ENCODE measurements at regions not wholly inside any gene's neighbourhood (a gene's known extent, or its start where the extent isn't known, plus 50 kb on each side); places are given as distances from the start of the nearest gene placed in this dataset.

GRCh38 chr15:77719450-77719849, 86.7 kb upstream of the LINGO1 start:
- H3K36me3 ChIP-seq (replicated peaks; ENCODE audit: insufficient read depth, low read length): no peaks in the 10 kb centered on the region
- TF ChIP-seq EZH2phosphoT487 (IDR thresholded peaks at IDR 0.05; ENCODE audit: low read length) (no peak), EZH2 (optimal IDR thresholded peaks at IDR 0.05; ENCODE audit: low read depth, low read length) (no peak)
- TF ChIP-seq, protein P1, sequence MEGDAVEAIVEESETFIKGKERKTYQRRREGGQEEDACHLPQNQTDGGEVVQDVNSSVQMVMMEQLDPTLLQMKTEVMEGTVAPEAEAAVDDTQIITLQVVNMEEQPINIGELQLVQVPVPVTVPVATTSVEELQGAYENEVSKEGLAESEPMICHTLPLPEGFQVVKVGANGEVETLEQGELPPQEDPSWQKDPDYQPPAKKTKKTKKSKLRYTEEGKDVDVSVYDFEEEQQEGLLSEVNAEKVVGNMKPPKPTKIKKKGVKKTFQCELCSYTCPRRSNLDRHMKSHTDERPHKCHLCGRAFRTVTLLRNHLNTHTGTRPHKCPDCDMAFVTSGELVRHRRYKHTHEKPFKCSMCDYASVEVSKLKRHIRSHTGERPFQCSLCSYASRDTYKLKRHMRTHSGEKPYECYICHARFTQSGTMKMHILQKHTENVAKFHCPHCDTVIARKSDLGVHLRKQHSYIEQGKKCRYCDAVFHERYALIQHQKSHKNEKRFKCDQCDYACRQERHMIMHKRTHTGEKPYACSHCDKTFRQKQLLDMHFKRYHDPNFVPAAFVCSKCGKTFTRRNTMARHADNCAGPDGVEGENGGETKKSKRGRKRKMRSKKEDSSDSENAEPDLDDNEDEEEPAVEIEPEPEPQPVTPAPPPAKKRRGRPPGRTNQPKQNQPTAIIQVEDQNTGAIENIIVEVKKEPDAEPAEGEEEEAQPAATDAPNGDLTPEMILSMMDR (IDR thresholded peaks at IDR 0.05; ENCODE audit: low read length): no peak
- H3K4me2 ChIP-seq (ENCODE audit: low read depth, low read length): no peak overlapping the region
- no peak overlapping the region for H3K27ac ChIP-seq (ENCODE audit: low read length)
- no peaks in the 10 kb centered on the region for H3K4me1 ChIP-seq (ENCODE audit: low read length)
- no peaks in the 10 kb centered on the region for H3K9me3 ChIP-seq (replicated peaks; ENCODE audit: insufficient read depth, low read length)
- H3K27me3 ChIP-seq (replicated peaks; ENCODE audit: insufficient read depth, low read length): peaks cover 69% of the 10 kb centered on the region
- H3K9me2 ChIP-seq (replicated peaks; ENCODE audit: insufficient read depth, low read length): no peaks in the 10 kb centered on the region
- no peaks in the 10 kb centered on the region for H3K79me2 ChIP-seq (ENCODE audit: low read length)
- no peak overlapping the region for H3K9ac ChIP-seq (ENCODE audit: low read length)
- no peak overlapping the region for H3K4me3 ChIP-seq (ENCODE audit: low read length)
- no peaks in the 10 kb centered on the region for H3F3A ChIP-seq (ENCODE audit: insufficient read depth, low read length)
- DNase-seq: no peak
- no peaks in the 10 kb centered on the region for H4K20me1 ChIP-seq (ENCODE audit: insufficient read depth, low read length)
- H2AFZ ChIP-seq (ENCODE audit: low read length): no peak overlapping the region

DNA sequence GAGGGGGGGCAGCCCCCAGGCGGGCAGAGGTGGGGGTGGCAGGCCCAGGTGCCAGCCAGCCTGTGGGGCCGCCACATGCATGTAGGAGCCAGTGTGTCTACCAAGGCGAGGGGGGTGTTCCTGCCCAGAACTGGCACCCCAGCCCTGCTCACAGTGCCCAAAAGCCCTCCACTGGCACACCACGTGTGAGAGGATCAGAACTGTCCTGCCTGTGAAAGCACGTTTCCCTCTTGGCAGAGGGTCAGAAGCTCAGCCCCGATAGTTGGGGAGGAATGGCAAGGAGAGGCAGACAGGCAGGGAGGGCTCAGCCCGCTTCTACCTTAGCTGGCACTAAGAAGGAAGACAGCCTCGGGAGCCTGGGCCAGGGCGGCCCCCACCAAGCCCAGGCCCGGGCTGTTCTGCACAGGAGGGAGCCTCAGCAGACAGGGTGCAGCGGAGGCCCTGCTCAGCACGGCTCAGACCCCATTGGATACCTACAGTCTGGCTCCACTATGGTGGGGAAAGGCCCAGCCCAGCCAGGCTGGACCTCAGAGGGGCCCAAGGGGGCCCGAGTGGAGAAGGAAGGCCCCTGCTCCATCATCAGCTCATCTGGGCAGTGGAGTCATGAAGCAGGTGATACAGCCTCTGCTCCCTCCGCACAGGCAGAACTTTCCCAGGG, 84.8 kb upstream of the LINGO1 start:
- no peak for DNase-seq
- Histone ChIP-seq H4K20me1 (ENCODE audit: insufficient read depth, low read length) (no peaks in the 10 kb centered on the region), H3F3A (ENCODE audit: insufficient read depth, low read length) (no peaks in the 10 kb centered on the region), H3K27ac (ENCODE audit: low read length) (no peak overlapping the region), H3K4me2 (ENCODE audit: low read depth, low read length) (no peak overlapping the region), H3K9ac (ENCODE audit: low read length) (no peak overlapping the region), H3K9me3 (replicated peaks; ENCODE audit: insufficient read depth, low read length) (no peaks in the 10 kb centered on the region), H3K27me3 (replicated peaks; ENCODE audit: insufficient read depth, low read length) (peaks cover 73% of the 10 kb centered on the region), H3K4me1 (ENCODE audit: low read length) (no peaks in the 10 kb centered on the region), H2AFZ (ENCODE audit: low read length) (no peak overlapping the region), H3K36me3 (replicated peaks; ENCODE audit: insufficient read depth, low read length) (no peaks in the 10 kb centered on the region), H3K4me3 (ENCODE audit: low read length) (no peak overlapping the region), H3K9me2 (replicated peaks; ENCODE audit: insufficient read depth, low read length) (no peaks in the 10 kb centered on the region), H3K79me2 (ENCODE audit: low read length) (no peaks in the 10 kb centered on the region)
- TF ChIP-seq EZH2phosphoT487 (IDR thresholded peaks at IDR 0.05; ENCODE audit: low read length) (no peak), EZH2 (optimal IDR thresholded peaks at IDR 0.05; ENCODE audit: low read depth, low read length) (no peak)
- TF ChIP-seq, protein P1 (IDR thresholded peaks at IDR 0.05; ENCODE audit: low read length): no peak

DNA sequence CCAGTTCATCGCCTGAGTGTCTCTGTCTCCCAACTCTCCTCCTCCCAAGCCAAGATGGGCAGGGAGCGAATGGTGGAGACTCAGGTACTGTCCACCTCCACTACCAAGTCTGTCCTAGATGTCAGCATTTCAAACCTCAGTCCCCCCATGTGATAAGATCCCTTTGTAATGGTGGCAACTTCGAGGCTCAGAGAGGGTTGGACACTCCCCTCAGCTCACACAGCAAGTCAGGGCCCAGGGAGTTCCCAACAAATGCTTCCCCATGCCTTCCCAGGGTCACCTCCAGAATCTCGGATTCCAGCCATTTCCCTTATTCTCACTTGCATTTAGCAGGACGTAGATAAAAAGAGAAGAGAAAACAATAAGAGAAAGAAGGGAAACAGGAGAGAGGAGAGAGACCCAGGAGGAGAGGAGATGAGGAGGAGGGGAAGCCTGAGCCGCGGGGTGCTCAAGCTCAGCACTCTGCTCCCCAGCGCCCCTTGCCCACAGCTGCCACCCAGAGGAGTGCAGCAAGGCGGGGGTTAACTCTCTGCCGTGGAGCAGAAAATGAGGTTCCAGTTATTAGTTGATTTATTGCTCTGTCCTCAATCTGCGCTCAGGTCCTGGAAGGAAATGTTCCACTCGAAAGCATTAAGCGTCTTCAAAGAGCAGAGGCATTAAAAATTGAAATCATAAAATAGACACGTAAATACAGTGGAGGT, 84.1 kb upstream of the LINGO1 start:
- no peaks in the 10 kb centered on the region for H3K9me2 ChIP-seq (replicated peaks; ENCODE audit: insufficient read depth, low read length)
- peaks cover 73% of the 10 kb centered on the region for H3K27me3 ChIP-seq (replicated peaks; ENCODE audit: insufficient read depth, low read length)
- H3K9ac ChIP-seq (ENCODE audit: low read length): no peak overlapping the region
- TF ChIP-seq EZH2phosphoT487 (IDR thresholded peaks at IDR 0.05; ENCODE audit: low read length) (no peak), EZH2 (optimal IDR thresholded peaks at IDR 0.05; ENCODE audit: low read depth, low read length) (no peak)
- TF ChIP-seq, protein P1 (IDR thresholded peaks at IDR 0.05; ENCODE audit: low read length): no peak
- no peaks in the 10 kb centered on the region for H4K20me1 ChIP-seq (ENCODE audit: insufficient read depth, low read length)
- H2AFZ ChIP-seq (ENCODE audit: low read length): no peak overlapping the region
- H3K4me3 ChIP-seq (ENCODE audit: low read length): no peak overlapping the region
- no peaks in the 10 kb centered on the region for H3K4me1 ChIP-seq (ENCODE audit: low read length)
- no peaks in the 10 kb centered on the region for H3F3A ChIP-seq (ENCODE audit: insufficient read depth, low read length)
- H3K4me2 ChIP-seq (ENCODE audit: low read depth, low read length): no peak overlapping the region
- no peaks in the 10 kb centered on the region for H3K36me3 ChIP-seq (replicated peaks; ENCODE audit: insufficient read depth, low read length)
- DNase-seq: no peak
- no peaks in the 10 kb centered on the region for H3K79me2 ChIP-seq (ENCODE audit: low read length)
- H3K27ac ChIP-seq (ENCODE audit: low read length): no peak overlapping the region
- H3K9me3 ChIP-seq (replicated peaks; ENCODE audit: insufficient read depth, low read length): no peaks in the 10 kb centered on the region

Measured in MM.1S (cell line).